Activated B cell treated with CpG ODN at 0.5 μM for 24 hours (primary cell): ENCODE measurements at regions not wholly inside any gene's neighbourhood (a gene's known extent, or its start where the extent isn't known, plus 50 kb on each side); places are given as distances from the start of the nearest gene placed in this dataset.

Experiments
- ATAC-seq: fragments of 200-7000 bp; cut with Tn5 transposase; one replicate; pipeline ENCODE4 v1.10.0; 2021; ENCODE audit warnings: low read depth, mild to moderate bottlenecking, moderate library complexity
- CTCF ChIA-PET: fragments of 350-600 bp; sonication (Branson Sonifier 250); formaldehyde crosslinking; loops from one replicate; lab custom pipeline; 2021; ENCODE audit warnings: antibody characterized with exemption; lab: Charles Lee
- POLR2A ChIA-PET: fragments of 350-600 bp; sonication (Branson Sonifier 250); formaldehyde crosslinking; loops from one replicate; lab custom pipeline; 2021; ENCODE audit warnings: antibody characterized with exemption; lab: Charles Lee
- DNase-seq: peaks from one replicate; pipeline ENCODE4 v3.0.0; 2022
- H3K27ac Mint-ChIP-seq: one replicate; pipeline ENCODE4 v1.8.0; 2020; ENCODE audit warnings: mixed read lengths
- H3K27me3 Mint-ChIP-seq: one replicate; pipeline ENCODE4 v1.8.0; 2021; ENCODE audit warnings: mixed read lengths
- H3K36me3 Mint-ChIP-seq: one replicate; pipeline ENCODE4 v1.8.0; 2021; ENCODE audit warnings: low read depth, mixed read lengths
- H3K4me1 Mint-ChIP-seq: one replicate; pipeline ENCODE4 v1.8.0; 2021; ENCODE audit warnings: mixed read lengths
- H3K4me3 Mint-ChIP-seq: one replicate; pipeline ENCODE4 v1.8.0; 2020; ENCODE audit warnings: mild to moderate bottlenecking, mixed read lengths
- H3K9me3 Mint-ChIP-seq: one replicate; pipeline ENCODE4 v1.8.0; 2020; ENCODE audit warnings: mixed read lengths
- intact Hi-C: fragments of 100-400 bp; cut with micrococcal nuclease; formaldehyde crosslinking; loops from one replicate; pipeline ENCODE4 v1.15.1; 2024
- TF ChIP-seq, protein P1 (sequence below): fragments of 200-600 bp; IDR thresholded peaks from one replicate; pipeline ENCODE4 v1.8.0; 2022; ENCODE audit warnings: antibody characterized with exemption, mild to moderate bottlenecking

DNA sequence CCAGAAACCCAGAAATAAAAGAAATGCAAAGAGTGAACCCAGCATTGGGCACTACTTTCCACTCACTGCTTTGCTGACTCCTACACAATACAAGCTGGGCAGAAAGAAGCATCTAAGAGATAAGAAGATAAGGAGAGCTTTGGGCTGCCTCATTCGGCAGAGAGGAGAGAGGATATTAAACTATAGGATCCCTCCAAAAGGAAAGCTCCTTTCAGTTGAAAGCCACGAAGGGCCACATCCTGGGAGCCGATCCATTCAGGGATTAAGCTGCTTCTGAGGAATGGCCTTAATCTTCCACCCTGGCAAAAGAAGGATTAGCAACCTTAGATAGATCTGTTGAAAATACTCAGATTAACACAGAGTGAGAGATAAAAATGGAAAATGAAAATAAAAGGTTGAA is 274.9 kb upstream of the PPP2R3A start:
- no peak for ATAC-seq
- no peak overlapping the region for H3K4me3 Mint-ChIP-seq
- CTCF ChIA-PET, result no interaction called here
- H3K4me1 Mint-ChIP-seq, result no peaks in the 10 kb centered on the region
- H3K27me3 Mint-ChIP-seq, result no peaks in the 10 kb centered on the region
- intact Hi-C loops, result no loop called here
- no peaks in the 10 kb centered on the region for H3K9me3 Mint-ChIP-seq
- no peaks in the 10 kb centered on the region for H3K36me3 Mint-ChIP-seq
- POLR2A ChIA-PET, result no interaction called here
- TF ChIP-seq, protein P1, sequence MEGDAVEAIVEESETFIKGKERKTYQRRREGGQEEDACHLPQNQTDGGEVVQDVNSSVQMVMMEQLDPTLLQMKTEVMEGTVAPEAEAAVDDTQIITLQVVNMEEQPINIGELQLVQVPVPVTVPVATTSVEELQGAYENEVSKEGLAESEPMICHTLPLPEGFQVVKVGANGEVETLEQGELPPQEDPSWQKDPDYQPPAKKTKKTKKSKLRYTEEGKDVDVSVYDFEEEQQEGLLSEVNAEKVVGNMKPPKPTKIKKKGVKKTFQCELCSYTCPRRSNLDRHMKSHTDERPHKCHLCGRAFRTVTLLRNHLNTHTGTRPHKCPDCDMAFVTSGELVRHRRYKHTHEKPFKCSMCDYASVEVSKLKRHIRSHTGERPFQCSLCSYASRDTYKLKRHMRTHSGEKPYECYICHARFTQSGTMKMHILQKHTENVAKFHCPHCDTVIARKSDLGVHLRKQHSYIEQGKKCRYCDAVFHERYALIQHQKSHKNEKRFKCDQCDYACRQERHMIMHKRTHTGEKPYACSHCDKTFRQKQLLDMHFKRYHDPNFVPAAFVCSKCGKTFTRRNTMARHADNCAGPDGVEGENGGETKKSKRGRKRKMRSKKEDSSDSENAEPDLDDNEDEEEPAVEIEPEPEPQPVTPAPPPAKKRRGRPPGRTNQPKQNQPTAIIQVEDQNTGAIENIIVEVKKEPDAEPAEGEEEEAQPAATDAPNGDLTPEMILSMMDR, result no peak
- H3K27ac Mint-ChIP-seq, result no peak overlapping the region
- no peak for DNase-seq

DNA sequence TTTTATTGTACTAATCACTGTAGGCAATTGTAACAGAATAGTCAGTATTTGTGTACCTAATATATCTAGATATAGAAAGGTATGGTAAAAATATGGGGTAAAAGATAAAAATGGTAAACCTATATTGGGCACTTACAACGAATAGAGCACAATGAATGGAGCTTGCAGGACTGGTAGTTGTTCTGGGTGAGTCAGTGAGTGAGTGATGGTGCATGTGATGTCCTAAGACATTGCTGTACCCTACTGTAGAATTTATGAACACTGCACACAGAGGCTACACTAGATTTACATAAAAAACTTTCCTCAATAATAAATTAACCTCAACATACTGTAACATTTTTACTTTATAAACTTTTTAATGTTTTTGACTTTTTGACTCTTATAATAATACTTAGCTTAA is 274.3 kb upstream of the PPP2R3A start:
- DNase-seq (no peak), ATAC-seq (no peak)
- ChIA-PET CTCF (no interaction called here), POLR2A (no interaction called here)
- TF ChIP-seq, protein P1, result no peak
- H3K9me3 Mint-ChIP-seq, result no peaks in the 10 kb centered on the region
- no peaks in the 10 kb centered on the region for H3K4me1 Mint-ChIP-seq
- no peaks in the 10 kb centered on the region for H3K27me3 Mint-ChIP-seq
- H3K4me3 Mint-ChIP-seq, result no peak overlapping the region
- intact Hi-C loops, result no loop called here
- no peak overlapping the region for H3K27ac Mint-ChIP-seq
- H3K36me3 Mint-ChIP-seq, result no peaks in the 10 kb centered on the region

DNA sequence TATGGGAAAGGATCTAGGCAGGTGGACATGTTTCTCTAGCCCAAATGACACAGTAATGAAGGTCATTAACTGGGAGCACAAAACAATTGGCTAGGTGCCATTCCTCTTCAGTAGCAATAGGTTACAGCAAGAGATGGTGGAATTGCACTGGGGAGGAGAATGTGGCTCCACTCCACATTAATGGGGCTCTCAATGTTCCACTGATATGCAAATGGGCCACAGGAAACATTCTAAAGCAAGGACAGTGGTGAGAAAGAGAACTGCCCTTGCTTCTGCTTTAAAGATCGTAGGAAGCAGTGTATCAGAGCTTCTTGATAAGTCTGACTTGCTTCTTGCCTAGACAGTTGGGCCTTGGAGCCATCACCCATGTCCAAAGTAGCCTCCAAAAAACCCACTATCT is 271.4 kb upstream of the PPP2R3A start:
- Mint-ChIP-seq H3K27me3 (no peaks in the 10 kb centered on the region), H3K4me1 (no peaks in the 10 kb centered on the region), H3K4me3 (no peak overlapping the region), H3K36me3 (no peaks in the 10 kb centered on the region), H3K27ac (no peak overlapping the region), H3K9me3 (no peaks in the 10 kb centered on the region)
- ChIA-PET CTCF (no interaction called here), POLR2A (no interaction called here)
- no peak for DNase-seq
- ATAC-seq, result no peak
- intact Hi-C loops, result no loop called here
- TF ChIP-seq, protein P1, result no peak

DNA sequence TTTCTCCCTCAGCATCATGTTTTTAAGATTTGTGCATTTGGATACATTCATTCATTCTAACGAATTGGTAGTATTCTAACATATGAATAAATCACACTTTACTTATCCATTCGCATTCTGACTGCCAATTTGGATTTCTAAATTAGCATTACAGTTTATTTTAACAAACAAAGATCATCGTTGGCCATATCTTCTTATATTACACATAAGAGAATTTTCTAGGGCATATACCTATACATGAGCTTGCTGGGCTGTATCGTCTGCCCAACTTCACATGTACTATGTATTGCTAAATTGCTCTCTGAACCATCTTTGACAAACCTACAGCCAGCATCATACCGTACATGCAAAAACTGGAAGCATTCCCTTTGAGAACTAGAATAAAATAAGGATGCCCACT is 265.8 kb upstream of the PPP2R3A start:
- no peak overlapping the region for H3K27ac Mint-ChIP-seq
- no peak overlapping the region for H3K4me3 Mint-ChIP-seq
- DNase-seq (no peak), ATAC-seq (no peak)
- intact Hi-C loops, result no loop called here
- H3K9me3 Mint-ChIP-seq, result no peaks in the 10 kb centered on the region
- ChIA-PET CTCF (no interaction called here), POLR2A (no interaction called here)
- H3K36me3 Mint-ChIP-seq, result no peaks in the 10 kb centered on the region
- H3K4me1 Mint-ChIP-seq, result no peaks in the 10 kb centered on the region
- no peaks in the 10 kb centered on the region for H3K27me3 Mint-ChIP-seq
- TF ChIP-seq, protein P1, result no peak

DNA sequence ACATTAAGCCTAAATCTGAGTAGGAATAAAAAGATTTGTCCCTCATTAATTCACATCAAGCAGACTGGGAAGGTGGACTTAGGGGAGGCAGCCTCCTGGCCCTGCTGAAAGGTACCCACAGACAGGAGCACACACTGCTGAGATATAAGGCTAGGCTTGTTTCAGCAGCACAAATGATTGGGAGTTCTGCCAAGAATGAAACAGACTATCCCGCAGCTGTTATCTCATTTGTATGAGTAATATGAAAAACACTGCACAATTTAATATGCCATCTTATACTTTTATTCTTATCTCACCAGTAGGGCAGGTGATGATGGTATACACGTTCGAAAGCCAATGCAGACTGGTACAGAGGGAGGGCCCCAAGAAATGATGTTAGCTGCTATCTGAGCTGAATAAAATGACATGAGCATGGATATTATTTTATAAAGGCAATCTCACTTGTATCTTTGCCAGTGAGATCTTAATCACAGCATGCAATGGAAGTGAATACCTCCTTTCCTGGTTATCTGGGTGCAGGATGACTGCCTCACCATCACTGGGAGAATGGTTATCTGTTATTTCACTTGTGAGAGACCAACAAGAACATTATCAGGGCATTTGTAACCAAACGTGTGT is 258.7 kb upstream of the PPP2R3A start:
- TF ChIP-seq, protein P1, result no peak
- H3K27me3 Mint-ChIP-seq, result no peaks in the 10 kb centered on the region
- CTCF ChIA-PET, result no interaction called here

More for the DNA sequence above, 258.7 kb upstream of the PPP2R3A start:
- H3K4me3 Mint-ChIP-seq, result no peak overlapping the region
- no peaks in the 10 kb centered on the region for H3K4me1 Mint-ChIP-seq
- ATAC-seq, result no peak
- no peaks in the 10 kb centered on the region for H3K9me3 Mint-ChIP-seq
- POLR2A ChIA-PET, result no interaction called here
- intact Hi-C loops, result no loop called here
- no peak for DNase-seq
- H3K27ac Mint-ChIP-seq, result no peak overlapping the region
- no peaks in the 10 kb centered on the region for H3K36me3 Mint-ChIP-seq
